GM12865 (cell line): ENCODE measurements at regions not wholly inside any gene's neighbourhood (a gene's known extent, or its start where the extent isn't known, plus 50 kb on each side); places are given as distances from the start of the nearest gene placed in this dataset.

ENCODE experiments used
- DNase-seq: peaks from one replicate; pipeline ENCODE4 v3.0.0; 2010; ENCODE audit warnings: low read depth
- H3K4me3 ChIP-seq: 2 replicates; pipeline ENCODE4 v1.5.1; 2011; ENCODE audit warnings: mild to moderate bottlenecking, low read depth, low read length, control low read depth
- TF ChIP-seq, protein P1 (sequence below): IDR thresholded peaks from 2 replicates; pipeline ENCODE4 v1.5.1; 2011; ENCODE audit warnings: low read length, control low read depth, low read depth, inconsistent platforms; ENCODE audit not compliant: insufficient read depth; ENCODE audit errors: missing control alignments

GRCh38 chr7:109782806-109783205 is 1213.1 kb downstream of the DNAJB9 start:
- no peak overlapping the region for H3K4me3 ChIP-seq
- TF ChIP-seq, protein P1, sequence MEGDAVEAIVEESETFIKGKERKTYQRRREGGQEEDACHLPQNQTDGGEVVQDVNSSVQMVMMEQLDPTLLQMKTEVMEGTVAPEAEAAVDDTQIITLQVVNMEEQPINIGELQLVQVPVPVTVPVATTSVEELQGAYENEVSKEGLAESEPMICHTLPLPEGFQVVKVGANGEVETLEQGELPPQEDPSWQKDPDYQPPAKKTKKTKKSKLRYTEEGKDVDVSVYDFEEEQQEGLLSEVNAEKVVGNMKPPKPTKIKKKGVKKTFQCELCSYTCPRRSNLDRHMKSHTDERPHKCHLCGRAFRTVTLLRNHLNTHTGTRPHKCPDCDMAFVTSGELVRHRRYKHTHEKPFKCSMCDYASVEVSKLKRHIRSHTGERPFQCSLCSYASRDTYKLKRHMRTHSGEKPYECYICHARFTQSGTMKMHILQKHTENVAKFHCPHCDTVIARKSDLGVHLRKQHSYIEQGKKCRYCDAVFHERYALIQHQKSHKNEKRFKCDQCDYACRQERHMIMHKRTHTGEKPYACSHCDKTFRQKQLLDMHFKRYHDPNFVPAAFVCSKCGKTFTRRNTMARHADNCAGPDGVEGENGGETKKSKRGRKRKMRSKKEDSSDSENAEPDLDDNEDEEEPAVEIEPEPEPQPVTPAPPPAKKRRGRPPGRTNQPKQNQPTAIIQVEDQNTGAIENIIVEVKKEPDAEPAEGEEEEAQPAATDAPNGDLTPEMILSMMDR, result no peak
- no peak for DNase-seq

DNA sequence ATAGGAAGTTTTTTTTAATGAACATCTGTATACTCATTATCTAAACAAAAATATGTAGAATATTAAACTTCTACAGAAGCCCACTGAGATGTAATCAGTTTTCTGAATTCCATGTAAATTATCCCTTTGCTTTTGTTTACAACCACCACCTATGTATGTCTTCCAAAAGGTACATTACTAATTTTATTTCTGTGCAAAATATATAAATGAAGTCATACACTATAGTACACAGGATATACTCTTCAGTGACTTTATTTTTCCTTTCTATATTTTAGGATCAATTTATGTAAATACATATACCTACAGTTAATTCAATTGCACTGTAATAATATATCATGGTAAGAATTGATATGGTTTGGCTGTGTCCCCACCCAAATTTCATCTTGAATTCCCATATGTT is 1236.9 kb downstream of the DNAJB9 start:
- H3K4me3 ChIP-seq, result no peak overlapping the region
- TF ChIP-seq, protein P1, result no peak
- DNase-seq, result no peak

DNA sequence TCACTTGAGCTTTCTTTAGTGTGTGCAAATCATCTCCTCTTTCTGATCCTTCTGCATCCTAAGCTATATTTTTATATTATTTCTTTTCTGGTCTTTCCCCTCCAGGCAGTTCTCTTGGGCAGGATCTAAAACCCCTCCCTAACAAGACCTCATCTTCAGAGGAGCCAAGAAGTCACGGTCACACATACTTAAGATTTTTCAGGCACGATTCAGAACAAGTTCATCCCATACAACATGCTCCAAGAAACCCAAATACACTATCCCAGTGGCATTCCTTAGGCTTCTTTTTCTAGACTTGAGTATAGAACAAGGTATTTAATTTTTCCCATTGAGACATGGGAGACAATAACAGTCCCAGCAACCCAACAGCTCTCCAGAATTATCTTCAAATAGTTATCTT is 1251.5 kb downstream of the DNAJB9 start:
- TF ChIP-seq, protein P1, result no peak
- no peak for DNase-seq
- H3K4me3 ChIP-seq, result no peak overlapping the region

GRCh38 chr7:109834851-109835250 is 1256.1 kb upstream of the LRRN3 start:
- TF ChIP-seq, protein P1, result no peak
- DNase-seq, result no peak
- no peak overlapping the region for H3K4me3 ChIP-seq

DNA sequence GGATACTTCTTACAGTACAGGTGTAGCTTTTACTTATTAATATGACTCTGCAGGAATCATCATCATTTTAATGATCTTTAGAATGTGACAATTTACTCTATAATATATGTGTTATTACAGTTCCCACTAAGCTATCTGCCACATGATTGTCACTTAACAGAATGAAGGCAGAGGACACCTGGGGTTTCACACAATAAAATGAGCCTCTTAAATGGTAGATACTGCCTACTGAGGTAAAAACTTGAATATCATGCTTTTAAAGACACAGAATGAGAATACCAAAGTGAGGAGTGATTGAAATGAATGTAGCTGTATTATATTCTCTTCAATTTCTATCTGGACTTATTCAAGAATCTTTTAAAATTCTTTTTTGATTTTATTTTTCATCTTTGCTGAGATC is 1255.3 kb upstream of the LRRN3 start:
- DNase-seq, result no peak
- TF ChIP-seq, protein P1, result no peak
- H3K4me3 ChIP-seq, result no peak overlapping the region

DNA sequence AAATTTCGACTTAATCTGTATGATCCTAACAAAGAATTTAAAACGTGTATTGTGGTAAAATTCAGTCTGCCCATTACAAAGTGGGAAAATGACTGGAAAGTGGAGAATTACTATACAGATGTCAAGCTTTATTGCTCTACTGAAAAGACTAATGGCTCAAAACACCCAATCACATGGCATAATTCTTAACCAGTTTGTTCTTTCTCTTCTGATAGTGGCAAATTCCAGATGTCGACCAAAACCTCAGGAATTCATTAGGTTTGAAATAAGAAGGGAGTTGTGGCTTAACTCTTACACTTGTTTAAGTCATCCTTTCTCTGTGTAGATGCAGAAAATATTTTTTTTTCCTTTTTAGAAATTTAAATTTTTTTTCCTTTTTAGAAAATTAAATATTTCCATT is 1254.9 kb upstream of the LRRN3 start:
- H3K4me3 ChIP-seq, result no peak overlapping the region
- TF ChIP-seq, protein P1, result no peak
- DNase-seq, result no peak

DNA sequence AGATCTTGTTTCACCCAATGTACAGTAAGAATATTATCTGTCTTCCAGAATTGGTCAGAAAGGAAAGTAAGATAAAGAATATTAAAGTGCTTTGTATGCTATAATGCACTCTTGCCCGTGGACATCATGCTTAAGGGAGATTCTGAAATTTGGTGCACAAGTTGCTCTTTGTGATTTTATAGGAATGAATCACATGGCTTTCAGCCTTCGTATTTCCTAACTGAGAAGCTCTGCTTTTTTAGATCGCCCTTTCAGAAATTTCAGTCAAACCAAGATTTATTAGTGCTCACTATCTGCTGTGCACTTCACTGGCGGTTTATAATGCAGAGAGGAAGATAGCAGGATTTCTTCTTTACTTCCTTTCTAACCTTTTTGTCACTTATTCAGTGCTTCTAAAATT is 1248.5 kb upstream of the LRRN3 start:
- no peak for DNase-seq
- TF ChIP-seq, protein P1, result no peak
- H3K4me3 ChIP-seq, result no peak overlapping the region
